ENCODE measurements at regions not wholly inside any gene's neighbourhood (a gene's known extent, or its start where the extent isn't known, plus 50 kb on each side); places are given as distances from the start of the nearest gene placed in this dataset.
"Not testable (repeated sequence)": the region's sequence is repeated elsewhere in the genome, so short reads cannot be mapped to it uniquely, and the experiment has no call there.

- DNase-seq (ENCODE audit: low read depth) = no peak
These were observed 270.2 kb upstream of the MVB12B start for GRCh38 chr9:126056312-126057021.

DNA sequence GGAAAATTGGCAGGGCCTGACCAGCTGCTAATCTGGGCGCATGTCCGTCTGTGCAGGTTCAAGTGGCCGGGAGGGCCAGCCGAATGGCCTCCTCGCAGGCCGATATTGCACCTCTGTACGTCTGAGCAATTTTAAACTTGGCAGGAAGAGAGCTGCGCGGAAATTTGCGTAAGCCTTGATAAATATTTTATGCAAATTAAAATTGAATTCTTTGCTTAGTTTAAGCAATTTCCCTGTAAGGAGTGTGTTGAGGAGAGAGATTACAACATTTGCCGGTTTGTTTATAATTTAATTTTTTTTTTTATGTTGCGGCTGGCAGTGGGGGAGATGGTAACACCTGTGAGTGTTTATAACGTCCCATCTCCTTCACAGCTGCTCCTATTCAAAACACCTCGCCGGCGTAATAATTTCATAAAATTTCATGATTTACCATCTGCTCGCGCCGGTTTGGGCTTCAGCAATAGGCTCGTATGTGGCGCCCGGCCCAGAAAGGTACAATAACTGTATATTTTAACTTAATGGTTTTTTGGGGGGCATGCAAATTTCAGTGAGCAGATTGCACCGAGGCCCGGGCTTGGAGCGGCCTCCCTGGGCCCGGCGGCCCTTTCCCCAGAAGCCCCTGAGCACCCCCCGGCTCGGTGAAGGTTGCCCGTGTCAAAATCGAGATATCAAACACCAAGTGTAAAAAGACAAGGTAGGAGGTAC, 269.4 kb upstream of the MVB12B start:
- DNase-seq (ENCODE audit: low read depth) = no peak

- no peak for DNase-seq (ENCODE audit: low read depth)
These were observed 268.6 kb upstream of the MVB12B start for GRCh38 chr9:126058011-126058531.

DNA sequence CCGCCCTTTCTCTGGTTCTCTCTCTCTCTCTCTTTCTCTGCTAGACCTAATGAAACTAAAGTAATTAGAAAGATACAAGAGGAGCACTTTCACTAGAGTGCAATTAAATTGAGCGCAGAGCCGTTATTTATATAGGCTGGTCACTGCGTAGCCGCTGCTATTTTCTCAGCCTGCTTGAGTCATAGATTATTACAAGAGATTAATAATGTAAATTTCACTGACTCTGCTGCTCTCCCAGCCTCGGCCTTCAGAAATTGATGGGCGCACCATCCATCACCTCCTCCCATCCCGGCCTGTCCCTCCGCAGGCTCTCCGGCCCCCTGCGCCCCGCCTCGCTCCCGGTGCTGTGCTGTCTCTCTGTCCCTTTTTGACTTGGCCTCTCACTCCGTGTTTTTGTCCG, 268.0 kb upstream of the MVB12B start:
- no peak for DNase-seq (ENCODE audit: low read depth)

GRCh38 chr9:126061575-126061974, 265.1 kb upstream of the MVB12B start:
- no peak for DNase-seq (ENCODE audit: low read depth)

DNA sequence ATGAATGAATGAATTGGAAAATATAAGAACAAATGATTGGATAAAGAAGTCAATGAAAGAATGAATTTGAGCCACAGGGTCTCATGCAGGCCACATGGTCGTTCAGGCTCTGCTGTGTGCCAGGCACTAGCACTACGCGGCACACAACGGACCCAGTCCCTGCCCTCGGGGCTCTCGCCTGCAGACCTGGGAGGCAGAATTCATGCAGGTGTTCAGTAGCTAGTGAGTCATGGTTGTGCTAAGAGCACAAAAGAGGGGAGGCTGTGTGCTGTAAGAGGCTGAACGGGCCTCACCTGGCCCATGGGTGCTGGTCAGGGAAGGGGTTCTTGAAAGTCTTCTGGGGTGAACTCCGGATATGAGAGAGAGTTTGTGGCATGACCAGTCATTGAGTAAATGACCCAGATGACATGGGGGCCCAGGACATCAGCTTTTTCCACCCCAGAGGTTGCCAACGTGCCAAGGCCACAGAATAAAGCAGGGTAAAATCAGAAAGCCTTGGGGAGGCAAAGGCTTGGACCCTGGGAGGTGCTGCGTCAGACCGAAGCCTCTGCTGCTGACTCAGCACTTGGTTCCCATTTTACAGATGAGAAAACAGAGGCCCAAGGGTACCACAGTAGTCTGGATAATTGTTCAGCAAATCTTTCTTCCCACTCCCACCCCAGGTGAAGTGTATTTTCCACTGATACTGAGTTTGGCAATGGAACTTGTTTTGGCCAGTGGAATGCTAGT, 264.3 kb upstream of the MVB12B start:
- DNase-seq (ENCODE audit: low read depth) = no peak

- DNase-seq (ENCODE audit: low read depth) = no peak
These were observed 263.3 kb upstream of the MVB12B start for GRCh38 chr9:126063326-126063725.

- no peak for DNase-seq (ENCODE audit: low read depth)
These were observed 260.5 kb upstream of the MVB12B start for GRCh38 chr9:126066131-126066530.

GRCh38 chr9:126067031-126067734, 259.4 kb upstream of the MVB12B start:
- DNase-seq (ENCODE audit: low read depth) = no peak

DNA sequence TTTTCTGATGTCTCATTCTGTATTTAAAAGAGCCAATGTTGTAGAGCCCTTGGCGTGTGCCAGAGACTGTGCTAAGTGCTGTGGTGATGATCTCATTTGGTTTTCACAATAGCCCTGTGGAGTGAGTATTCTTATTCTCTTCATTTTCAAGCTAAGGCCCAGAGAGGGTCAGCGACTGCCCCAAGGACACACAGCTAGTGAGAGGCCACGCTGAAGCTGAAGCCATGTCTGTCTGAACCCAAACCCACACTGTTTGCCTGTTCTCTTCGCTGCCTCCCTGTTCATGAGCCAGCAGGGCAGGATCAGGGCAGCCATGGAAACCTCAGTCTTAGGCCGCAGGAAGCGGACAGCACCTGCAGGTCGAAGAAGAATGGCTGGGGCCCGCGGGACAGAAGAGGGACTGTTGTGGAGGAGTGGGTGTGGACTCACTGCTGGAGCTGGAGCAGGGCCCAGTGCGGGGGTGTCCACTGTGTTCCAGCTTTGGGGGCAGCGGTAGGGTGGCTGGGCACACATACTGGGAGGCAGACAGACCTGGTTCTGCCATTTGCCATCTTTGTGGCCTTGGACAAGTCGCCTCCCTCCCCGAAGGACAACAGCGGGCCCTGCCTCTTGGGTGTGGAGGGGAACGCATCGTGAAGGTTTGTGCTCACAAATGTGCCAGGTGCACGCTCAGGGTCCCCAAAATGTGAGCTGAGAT, 257.9 kb upstream of the MVB12B start:
- no peak for DNase-seq (ENCODE audit: low read depth)

GRCh38 chr9:126069400-126069955, 257.2 kb upstream of the MVB12B start:
- no peak for DNase-seq (ENCODE audit: low read depth)

DNA sequence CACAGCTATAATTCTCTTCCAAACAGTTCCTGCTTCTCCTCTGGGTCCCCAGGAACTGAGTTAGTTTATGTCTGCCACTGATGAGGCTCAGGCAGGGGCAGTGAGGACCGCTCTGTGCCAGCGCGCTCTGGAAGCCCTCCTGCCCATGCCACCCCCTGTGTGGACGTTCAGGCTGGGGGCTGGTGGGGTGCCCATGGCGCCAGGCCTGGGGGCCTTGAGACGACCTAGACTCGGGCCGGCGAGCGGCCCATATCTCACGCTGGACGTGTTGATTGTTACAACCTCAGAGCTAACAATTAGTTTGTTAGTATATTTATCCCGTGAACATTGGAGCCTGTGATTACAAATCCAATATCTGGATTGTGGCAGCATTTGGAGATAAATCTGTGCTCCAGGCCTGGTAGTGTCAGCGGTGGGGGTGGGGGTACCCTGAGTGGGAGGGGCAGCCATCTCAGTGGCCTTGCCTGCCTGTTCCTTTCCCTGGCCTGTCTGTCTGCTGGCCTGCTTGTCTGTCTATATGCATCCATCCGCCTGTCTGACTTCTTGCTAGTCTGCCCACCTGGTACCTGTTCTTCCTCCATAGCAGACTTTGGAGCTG, 256.5 kb upstream of the MVB12B start:
- DNase-seq (ENCODE audit: low read depth) = no peak

DNA sequence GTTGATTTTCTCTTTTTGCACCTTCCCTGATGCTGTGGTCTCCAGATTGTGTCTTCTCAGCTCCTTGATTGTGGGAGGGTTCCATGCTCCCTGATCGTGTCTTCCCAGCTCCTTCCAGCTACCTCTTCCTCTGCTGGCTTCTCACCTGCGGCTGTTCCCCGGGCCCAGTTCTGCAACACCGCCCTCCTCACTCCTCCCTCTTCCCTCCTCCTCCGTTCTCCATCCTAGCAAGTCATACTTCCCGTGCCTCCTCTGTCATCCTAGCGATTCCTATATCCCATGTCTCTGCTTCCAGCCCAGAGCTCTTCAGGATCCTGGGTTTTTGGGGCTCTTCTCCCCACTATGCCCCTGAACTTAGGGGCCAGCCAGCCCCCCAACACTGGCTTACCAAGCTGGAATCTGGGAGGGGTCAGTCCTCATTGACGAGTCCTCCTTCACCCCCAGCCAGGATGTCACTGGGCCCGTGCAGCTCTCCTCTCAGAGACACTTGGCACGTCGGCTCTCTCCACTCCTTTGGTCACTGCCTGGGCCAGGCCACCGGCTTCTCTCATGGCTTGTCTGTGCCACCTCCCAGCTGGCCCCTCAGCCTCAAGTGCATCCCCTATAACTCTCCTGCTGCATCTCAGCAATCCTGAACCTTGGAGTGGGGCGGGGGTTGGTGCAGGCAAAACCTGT, 255.4 kb upstream of the MVB12B start:
- DNase-seq (ENCODE audit: low read depth) = no peak

GRCh38 chr9:126077656-126078055, 249.0 kb upstream of the MVB12B start:
- DNase-seq (ENCODE audit: low read depth) = not testable (repeated sequence)

DNA sequence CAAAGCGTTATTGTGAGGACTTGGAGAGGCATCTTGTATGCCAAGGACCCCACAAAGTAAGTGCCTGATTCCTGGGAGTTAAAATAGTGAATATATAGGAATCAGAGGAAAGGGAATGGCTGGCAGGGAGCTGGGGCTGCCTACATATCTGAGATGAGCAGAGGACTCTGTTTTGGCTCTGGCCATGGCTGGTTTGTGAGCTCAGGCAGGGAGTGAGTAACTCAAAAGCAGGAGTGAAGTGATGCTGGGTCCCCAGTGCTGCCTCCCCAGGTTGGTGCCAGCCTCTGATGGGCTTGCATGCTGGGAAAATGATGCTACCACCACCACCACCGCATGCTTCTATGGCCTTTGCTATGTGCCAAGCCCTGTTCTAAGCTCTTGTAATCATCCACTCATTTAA, 246.0 kb upstream of the MVB12B start:
- DNase-seq (ENCODE audit: low read depth) = no peak

- no peak for DNase-seq (ENCODE audit: low read depth)
These were observed 244.9 kb upstream of the MVB12B start for GRCh38 chr9:126081746-126082145.

- no peak for DNase-seq (ENCODE audit: low read depth)
These were observed 242.6 kb upstream of the MVB12B start for GRCh38 chr9:126084008-126084407.

DNA sequence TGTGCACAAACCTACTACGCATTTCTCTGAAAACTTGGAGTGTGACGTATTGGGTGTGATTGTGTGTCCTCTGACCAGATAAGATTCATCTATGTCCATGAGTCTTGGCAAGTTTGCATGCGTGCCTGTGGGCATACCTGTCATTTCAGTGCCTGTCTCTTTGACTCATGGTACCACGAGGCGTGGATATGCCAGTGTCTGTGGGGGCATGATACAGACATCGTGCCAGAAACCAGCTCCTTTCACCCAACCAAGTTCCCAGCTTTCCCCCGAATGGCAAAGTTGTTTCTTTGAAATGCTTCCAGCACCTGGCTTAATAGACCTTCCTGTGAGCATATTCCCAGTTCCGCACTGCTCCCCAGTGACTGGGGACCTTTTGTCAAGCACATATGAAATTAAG, 241.9 kb upstream of the MVB12B start:
- no peak for DNase-seq (ENCODE audit: low read depth)

GRCh38 chr9:126085170-126085569, 241.5 kb upstream of the MVB12B start:
- DNase-seq (ENCODE audit: low read depth) = no peak

- no peak for DNase-seq (ENCODE audit: low read depth)
These were observed 238.3 kb upstream of the MVB12B start for GRCh38 chr9:126088336-126088735.
